BE2C (cell line): ENCODE measurements at regions not wholly inside any gene's neighbourhood (a gene's known extent, or its start where the extent isn't known, plus 50 kb on each side); places are given as distances from the start of the nearest gene placed in this dataset.

Source experiments
- DNase-seq: peaks from one replicate; pipeline ENCODE4 v3.0.0-alpha.2; 2020
- H3K27me3 ChIP-seq: fragments of 250-450 bp; sonication (Bioruptor Pico); 2 replicates; pipeline ENCODE4 v1.5.1; 2020; ENCODE audit warnings: mild to moderate bottlenecking
- H3K36me3 ChIP-seq: fragments of 250-450 bp; sonication (Bioruptor Pico); 2 replicates; pipeline ENCODE4 v1.5.1; 2020; ENCODE audit warnings: mild to moderate bottlenecking
- H3K4me1 ChIP-seq: fragments of 250-450 bp; sonication (Bioruptor Pico); 2 replicates; pipeline ENCODE4 v1.5.1; 2020
- H3K4me3 ChIP-seq: 2 replicates; pipeline ENCODE4 v1.5.1; 2011; ENCODE audit warnings: low read depth, low read length
- H3K9me3 ChIP-seq: fragments of 250-450 bp; sonication (Bioruptor Pico); 2 replicates; pipeline ENCODE4 v1.5.1; 2020
- TF ChIP-seq, protein P1 (sequence below): IDR thresholded peaks from 2 replicates; pipeline ENCODE4 v1.5.1; 2012; ENCODE audit warnings: mild to moderate bottlenecking, low read depth, low read length

GRCh38 chr13:111479412-111479811 is 159.0 kb downstream of the TEX29 start:
- Histone ChIP-seq H3K27me3 (peaks cover 49% of the 10 kb centered on the region), H3K4me1 (no peaks in the 10 kb centered on the region), H3K9me3 (no peaks in the 10 kb centered on the region), H3K36me3 (no peaks in the 10 kb centered on the region), H3K4me3 (no peak overlapping the region)
- TF ChIP-seq, protein P1, sequence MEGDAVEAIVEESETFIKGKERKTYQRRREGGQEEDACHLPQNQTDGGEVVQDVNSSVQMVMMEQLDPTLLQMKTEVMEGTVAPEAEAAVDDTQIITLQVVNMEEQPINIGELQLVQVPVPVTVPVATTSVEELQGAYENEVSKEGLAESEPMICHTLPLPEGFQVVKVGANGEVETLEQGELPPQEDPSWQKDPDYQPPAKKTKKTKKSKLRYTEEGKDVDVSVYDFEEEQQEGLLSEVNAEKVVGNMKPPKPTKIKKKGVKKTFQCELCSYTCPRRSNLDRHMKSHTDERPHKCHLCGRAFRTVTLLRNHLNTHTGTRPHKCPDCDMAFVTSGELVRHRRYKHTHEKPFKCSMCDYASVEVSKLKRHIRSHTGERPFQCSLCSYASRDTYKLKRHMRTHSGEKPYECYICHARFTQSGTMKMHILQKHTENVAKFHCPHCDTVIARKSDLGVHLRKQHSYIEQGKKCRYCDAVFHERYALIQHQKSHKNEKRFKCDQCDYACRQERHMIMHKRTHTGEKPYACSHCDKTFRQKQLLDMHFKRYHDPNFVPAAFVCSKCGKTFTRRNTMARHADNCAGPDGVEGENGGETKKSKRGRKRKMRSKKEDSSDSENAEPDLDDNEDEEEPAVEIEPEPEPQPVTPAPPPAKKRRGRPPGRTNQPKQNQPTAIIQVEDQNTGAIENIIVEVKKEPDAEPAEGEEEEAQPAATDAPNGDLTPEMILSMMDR: no peak
- no peak for DNase-seq

DNA sequence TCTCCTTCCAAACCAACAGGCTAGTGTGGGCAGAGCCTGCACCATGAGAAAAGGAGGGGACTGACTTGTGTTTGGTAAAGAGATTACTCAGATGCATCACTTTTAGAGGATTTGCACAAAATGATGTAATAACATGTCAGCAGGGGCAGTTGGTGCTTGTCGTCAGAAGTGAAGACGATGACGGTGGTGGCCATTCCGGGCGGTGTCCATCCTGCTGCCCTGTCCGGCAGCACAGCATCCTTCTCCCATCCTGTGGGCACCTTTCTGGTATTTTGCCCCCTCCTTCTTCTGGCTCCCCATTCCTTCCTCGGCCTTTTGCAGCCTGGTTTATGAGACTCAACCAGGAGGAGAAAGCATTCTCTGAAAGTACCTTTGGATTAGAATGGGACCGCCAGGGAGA is 160.1 kb downstream of the TEX29 start:
- TF ChIP-seq, protein P1: no peak
- peaks cover 52% of the 10 kb centered on the region for H3K27me3 ChIP-seq
- no peak for DNase-seq
- H3K4me1 ChIP-seq: no peaks in the 10 kb centered on the region
- no peaks in the 10 kb centered on the region for H3K9me3 ChIP-seq
- no peak overlapping the region for H3K4me3 ChIP-seq
- no peaks in the 10 kb centered on the region for H3K36me3 ChIP-seq

DNA sequence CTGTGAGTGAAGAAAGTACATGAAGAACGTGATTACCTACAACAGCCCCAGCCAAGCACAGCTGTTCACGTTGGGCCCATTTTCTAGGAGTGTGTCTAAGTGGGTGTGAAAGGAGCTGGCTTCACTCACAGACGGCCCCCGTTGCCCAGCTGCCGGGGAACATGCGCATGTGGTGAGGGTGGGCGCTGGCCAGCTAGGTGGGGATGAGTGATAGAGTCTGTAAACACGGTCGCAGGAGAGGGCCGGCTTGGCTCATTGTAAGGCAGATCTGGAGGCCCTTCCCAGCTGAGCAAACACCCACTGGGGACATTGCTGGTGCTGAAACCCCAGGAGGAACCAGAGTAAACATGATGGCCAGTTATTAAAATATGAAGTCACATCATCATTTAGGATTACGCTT is 160.5 kb downstream of the TEX29 start:
- Histone ChIP-seq H3K4me1 (no peaks in the 10 kb centered on the region), H3K9me3 (no peaks in the 10 kb centered on the region), H3K36me3 (no peaks in the 10 kb centered on the region), H3K4me3 (no peak overlapping the region), H3K27me3 (peaks cover 55% of the 10 kb centered on the region)
- DNase-seq: no peak
- TF ChIP-seq, protein P1: no peak

GRCh38 chr13:111482126-111482525 is 161.7 kb downstream of the TEX29 start:
- Histone ChIP-seq H3K36me3 (no peaks in the 10 kb centered on the region), H3K27me3 (peaks cover 55% of the 10 kb centered on the region), H3K4me1 (no peaks in the 10 kb centered on the region), H3K9me3 (no peaks in the 10 kb centered on the region), H3K4me3 (no peak overlapping the region)
- DNase-seq: no peak
- TF ChIP-seq, protein P1: no peak

- H3K27me3 ChIP-seq: peaks cover 53% of the 10 kb centered on the region
Measured at GRCh38 chr13:111482806-111483620, 162.6 kb downstream of the TEX29 start.

GRCh38 chr13:111483621-111483987 is 163.2 kb downstream of the TEX29 start:
- no peak for DNase-seq
- H3K4me1 ChIP-seq: no peaks in the 10 kb centered on the region
- TF ChIP-seq, protein P1: no peak
- no peaks in the 10 kb centered on the region for H3K36me3 ChIP-seq
- H3K27me3 ChIP-seq: peaks cover 50% of the 10 kb centered on the region
- no peaks in the 10 kb centered on the region; the same call in 1 of the 2 replicates for H3K9me3 ChIP-seq
- no peak overlapping the region for H3K4me3 ChIP-seq

More at GRCh38 chr13:111482806-111483620, 162.6 kb downstream of the TEX29 start:
- no peaks in the 10 kb centered on the region; the same call in 1 of the 2 replicates for H3K9me3 ChIP-seq
- TF ChIP-seq, protein P1: no peak
- no peaks in the 10 kb centered on the region for H3K4me1 ChIP-seq
- H3K36me3 ChIP-seq: no peaks in the 10 kb centered on the region
- no peak for DNase-seq
- no peak overlapping the region for H3K4me3 ChIP-seq
